HG02973 (cell line): ENCODE measurements at regions not wholly inside any gene's neighbourhood (a gene's known extent, or its start where the extent isn't known, plus 50 kb on each side); places are given as distances from the start of the nearest gene placed in this dataset.

Experiments
- ATAC-seq: cut with Tn5 transposase; IDR thresholded peaks from one replicate; pipeline ENCODE4 v1.9.1; 2021; ENCODE audit warnings: moderate library complexity; ENCODE audit not compliant: unreplicated experiment

- ATAC-seq = no peak
These were observed 788.0 kb downstream of the BRD1 start for GRCh38 chr22:49039625-49040024.

DNA sequence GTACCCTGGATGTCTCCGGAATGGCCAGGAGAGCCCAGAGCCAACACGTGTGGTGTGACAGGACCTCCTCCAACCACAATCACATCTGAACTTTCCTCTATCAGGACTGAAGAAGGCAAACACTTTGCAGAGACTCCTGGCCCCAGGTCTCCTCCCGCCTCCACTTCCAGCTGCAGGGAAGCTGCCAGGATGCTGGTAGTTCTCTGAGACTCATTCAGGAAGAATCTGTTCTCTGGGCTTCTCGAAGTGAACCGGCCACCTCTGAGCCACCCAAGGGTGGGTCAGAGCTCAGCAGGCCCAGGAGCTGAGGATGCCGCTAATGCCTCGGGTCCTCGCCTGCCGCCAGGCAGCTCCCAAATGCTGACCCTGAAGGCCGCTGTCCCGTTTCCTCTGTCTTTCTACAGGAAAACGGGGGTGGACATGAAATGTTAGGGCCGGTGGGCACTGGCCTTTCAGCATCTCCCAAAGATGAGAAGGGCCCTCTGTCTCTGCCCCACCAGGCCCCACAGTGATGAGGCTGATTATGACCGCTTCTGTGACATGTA is 789.9 kb downstream of the BRD1 start:
- ATAC-seq = no peak

- ATAC-seq = no peak
These were observed 791.2 kb downstream of the BRD1 start for GRCh38 chr22:49036513-49036912.

DNA sequence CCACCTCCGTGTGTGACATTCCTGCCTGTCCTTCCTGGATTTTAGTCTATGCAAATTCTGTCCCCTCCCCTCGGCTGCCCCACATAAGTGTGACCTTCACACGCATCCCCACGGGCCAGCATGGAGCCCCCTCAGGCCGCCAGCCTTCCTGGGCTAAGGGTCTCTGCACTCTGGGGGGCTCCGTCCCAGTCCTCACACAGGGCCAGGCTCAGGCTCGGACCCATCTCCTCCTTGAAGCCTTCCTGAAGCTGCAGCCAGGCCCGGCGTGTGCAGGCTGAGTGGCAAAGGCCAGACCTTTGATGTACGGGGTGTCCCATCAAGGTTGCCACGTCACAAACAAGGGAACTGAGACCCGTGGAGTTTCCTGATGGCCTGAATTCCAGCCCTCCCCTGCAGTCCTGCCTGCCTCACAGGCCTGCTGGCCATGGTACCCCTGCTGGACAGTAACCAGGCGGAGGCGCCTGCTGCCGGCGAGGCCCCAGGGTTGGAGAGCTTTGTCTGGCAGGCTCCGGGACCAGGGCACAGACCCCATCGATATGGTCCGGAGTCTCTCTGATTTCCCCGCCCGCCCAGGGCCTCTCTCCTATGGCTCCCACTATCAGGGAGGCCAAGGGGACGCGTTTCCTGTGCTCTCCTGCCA is 791.7 kb downstream of the BRD1 start:
- ATAC-seq = no peak

GRCh38 chr22:49034836-49035817 is 792.5 kb downstream of the BRD1 start:
- no peak for ATAC-seq

DNA sequence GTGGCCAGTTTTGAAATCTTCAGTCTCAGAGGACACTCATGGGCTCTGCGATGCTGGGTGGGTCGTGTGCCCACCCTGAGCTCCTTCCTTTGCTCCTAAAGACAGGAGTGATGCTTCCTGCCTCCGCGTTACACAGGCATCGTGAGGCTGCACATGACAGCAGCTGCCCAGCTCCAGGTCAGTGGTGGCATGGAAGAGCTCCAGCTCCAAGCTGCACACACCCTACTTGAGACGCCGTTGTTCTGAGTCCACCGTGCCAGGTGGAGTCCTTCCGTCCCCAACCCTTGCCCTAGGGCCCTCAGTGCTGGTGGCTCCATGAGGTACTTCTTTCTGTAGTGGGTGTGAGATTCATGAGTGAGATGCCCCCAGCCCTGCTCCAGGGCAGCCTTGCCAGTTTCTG is 794.1 kb downstream of the BRD1 start:
- no peak for ATAC-seq

DNA sequence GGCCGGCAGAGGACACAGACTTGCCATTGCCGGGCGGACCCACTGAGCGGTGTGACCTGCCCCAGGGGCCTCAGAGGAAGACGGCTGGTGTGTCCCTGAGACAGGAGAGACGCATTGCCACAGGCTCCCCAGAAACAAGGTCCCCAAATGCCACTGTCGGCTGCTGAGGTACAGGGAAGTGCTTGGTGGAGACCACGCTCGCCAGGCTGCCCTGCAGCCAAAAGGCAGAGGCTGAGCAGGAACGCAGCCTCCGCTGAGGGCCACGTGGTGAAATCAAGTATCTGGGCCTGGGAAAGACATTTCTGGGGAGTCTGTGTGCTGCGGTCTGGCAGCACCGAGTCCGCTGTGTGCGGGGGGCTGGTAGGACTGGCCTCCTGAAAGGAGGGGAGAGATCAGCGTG is 794.9 kb downstream of the BRD1 start:
- ATAC-seq = no peak

DNA sequence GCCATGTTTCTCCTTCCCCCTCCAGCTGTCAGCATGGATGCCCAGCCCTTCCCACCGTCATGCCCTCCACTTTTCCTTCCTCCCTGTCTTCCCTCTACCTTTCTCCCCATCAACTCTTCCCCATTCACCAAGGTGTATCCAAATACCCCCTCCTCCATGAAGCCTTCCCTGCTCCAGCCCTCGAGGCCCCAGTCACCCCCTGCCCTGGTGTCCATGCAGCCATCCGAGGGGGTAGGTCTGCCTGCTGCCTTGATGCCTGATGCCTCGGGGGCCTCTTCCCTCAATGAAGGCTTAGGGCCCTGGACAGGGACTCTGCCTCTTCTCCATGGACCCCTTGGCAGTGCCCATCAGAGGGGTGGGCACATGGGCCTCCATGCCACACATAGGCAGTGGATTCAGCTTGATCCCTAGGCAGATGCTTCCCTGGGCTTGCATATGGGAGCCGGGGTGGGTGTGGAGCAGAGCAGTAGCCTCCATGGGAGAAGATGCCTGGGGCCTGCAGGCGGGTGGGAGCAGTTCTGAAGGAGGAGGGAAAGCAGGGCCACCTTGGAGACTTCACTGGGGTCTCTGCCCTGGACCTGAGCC is 795.8 kb downstream of the BRD1 start:
- ATAC-seq = no peak

DNA sequence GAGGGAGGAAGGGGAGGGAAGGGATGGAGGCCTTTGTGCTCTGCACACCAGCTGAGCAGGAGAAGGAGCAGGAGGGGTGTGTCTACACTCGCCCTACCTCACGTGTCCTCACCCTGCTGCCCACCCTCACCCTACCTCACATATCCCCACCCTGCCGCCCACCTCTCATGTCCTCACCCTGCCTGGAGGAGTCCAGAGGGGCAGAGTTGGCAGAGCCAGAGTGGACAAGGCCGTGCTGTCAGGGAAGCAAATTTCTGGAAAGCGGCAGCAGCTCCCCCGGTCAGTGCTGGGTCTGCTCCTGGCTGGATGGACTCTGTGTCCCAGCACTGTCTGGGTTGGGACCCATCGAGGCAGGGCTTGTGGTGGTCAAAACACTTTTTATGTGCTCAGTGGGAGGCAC is 799.6 kb downstream of the BRD1 start:
- no peak for ATAC-seq

- no peak for ATAC-seq
These were observed 800.4 kb downstream of the BRD1 start for GRCh38 chr22:49027368-49027670.

- no peak for ATAC-seq
These were observed 800.9 kb downstream of the BRD1 start for GRCh38 chr22:49026494-49027367.

- ATAC-seq = no peak
These were observed 801.7 kb downstream of the BRD1 start for GRCh38 chr22:49025791-49026493.

- ATAC-seq = no peak
These were observed 802.8 kb downstream of the BRD1 start for GRCh38 chr22:49024775-49025440.

- no peak for ATAC-seq
These were observed 803.5 kb downstream of the BRD1 start for GRCh38 chr22:49023879-49024774.

DNA sequence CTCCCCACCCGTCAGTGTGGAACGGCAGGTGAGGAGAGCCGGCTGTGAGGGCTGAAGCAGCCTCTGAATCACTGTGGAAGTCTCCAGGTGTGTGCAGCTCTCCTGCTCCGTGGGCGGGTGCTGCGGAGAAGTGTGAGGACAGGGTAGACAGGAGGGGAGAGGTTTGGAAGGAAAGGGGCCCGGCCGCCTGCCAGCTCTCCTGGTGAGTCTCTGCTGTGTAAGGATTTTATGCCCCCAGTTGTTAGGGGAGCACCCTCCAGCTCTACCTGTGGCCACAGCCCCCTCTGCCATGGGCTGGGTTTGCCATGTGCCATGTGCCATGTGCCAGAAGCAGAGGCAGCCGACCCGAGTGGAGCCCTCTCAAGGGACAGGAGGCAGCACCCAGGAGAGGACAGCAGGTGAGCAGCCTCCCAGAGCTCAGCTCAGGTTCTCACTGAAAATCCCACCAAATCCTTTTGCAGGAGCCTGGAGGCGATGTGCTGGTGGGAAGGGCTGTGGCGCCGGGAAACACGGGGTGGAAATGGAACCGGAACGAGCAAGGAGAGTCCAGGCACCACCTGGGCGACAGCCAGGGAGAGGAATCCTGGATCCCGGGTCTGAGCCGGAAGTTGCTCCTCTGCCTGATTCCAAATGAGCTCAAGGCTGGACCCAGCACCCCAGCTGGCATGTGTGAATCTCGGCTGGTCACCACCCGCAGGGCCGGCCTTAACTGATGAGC is 804.4 kb downstream of the BRD1 start:
- no peak for ATAC-seq

- no peak for ATAC-seq
These were observed 804.9 kb downstream of the BRD1 start for GRCh38 chr22:49022816-49023160.

- ATAC-seq = no peak
These were observed 805.5 kb downstream of the BRD1 start for GRCh38 chr22:49021926-49022815.
